BE2C (cell line): ENCODE measurements at regions not wholly inside any gene's neighbourhood (a gene's known extent, or its start where the extent isn't known, plus 50 kb on each side); places are given as distances from the start of the nearest gene placed in this dataset.

Source experiments
- DNase-seq: peaks from one replicate; pipeline ENCODE4 v3.0.0-alpha.2; 2020
- H3K27me3 ChIP-seq: fragments of 250-450 bp; sonication (Bioruptor Pico); 2 replicates; pipeline ENCODE4 v1.5.1; 2020; ENCODE audit warnings: mild to moderate bottlenecking
- H3K36me3 ChIP-seq: fragments of 250-450 bp; sonication (Bioruptor Pico); 2 replicates; pipeline ENCODE4 v1.5.1; 2020; ENCODE audit warnings: mild to moderate bottlenecking
- H3K4me1 ChIP-seq: fragments of 250-450 bp; sonication (Bioruptor Pico); 2 replicates; pipeline ENCODE4 v1.5.1; 2020
- H3K4me3 ChIP-seq: 2 replicates; pipeline ENCODE4 v1.5.1; 2011; ENCODE audit warnings: low read depth, low read length
- H3K9me3 ChIP-seq: fragments of 250-450 bp; sonication (Bioruptor Pico); 2 replicates; pipeline ENCODE4 v1.5.1; 2020
- TF ChIP-seq, protein P1 (sequence below): IDR thresholded peaks from 2 replicates; pipeline ENCODE4 v1.5.1; 2012; ENCODE audit warnings: mild to moderate bottlenecking, low read depth, low read length

DNA sequence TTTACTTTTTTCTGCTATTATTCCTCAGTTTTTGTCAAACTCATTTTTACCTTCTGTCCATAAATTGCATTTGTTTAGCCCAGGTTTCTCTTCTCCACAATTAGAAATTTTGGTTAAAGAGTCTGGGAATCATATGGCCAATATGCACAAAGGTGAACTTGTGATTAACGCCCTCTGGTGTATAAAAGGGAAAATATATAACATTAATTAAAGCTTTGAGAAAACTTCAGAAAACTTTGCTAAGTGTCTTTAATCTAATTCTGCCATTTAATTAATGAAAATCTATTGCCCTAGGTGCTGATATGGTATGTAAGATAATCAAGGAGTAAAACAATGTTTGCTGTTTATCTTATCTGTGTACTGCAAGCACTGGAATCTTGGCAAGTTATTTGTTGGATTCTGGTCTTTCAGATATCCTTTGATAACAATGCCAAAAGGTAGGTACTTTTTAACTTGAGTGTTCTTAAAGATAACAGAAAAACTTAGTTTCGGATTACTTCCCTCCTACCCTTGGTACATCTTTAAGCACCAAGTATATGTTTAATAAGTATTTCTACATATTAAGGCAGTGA lies 402.6 kb downstream of the SUCLA2 start:
- H3K27me3 ChIP-seq: peaks cover 5% of the 10 kb centered on the region
- H3K4me3 ChIP-seq: no peak overlapping the region
- no peak for DNase-seq
- TF ChIP-seq, protein P1, sequence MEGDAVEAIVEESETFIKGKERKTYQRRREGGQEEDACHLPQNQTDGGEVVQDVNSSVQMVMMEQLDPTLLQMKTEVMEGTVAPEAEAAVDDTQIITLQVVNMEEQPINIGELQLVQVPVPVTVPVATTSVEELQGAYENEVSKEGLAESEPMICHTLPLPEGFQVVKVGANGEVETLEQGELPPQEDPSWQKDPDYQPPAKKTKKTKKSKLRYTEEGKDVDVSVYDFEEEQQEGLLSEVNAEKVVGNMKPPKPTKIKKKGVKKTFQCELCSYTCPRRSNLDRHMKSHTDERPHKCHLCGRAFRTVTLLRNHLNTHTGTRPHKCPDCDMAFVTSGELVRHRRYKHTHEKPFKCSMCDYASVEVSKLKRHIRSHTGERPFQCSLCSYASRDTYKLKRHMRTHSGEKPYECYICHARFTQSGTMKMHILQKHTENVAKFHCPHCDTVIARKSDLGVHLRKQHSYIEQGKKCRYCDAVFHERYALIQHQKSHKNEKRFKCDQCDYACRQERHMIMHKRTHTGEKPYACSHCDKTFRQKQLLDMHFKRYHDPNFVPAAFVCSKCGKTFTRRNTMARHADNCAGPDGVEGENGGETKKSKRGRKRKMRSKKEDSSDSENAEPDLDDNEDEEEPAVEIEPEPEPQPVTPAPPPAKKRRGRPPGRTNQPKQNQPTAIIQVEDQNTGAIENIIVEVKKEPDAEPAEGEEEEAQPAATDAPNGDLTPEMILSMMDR: peak; percentile 27; the same call in 1 of the 2 replicates
- H3K4me1 ChIP-seq: no peaks in the 10 kb centered on the region
- H3K36me3 ChIP-seq: no peaks in the 10 kb centered on the region
- no peaks in the 10 kb centered on the region for H3K9me3 ChIP-seq

DNA sequence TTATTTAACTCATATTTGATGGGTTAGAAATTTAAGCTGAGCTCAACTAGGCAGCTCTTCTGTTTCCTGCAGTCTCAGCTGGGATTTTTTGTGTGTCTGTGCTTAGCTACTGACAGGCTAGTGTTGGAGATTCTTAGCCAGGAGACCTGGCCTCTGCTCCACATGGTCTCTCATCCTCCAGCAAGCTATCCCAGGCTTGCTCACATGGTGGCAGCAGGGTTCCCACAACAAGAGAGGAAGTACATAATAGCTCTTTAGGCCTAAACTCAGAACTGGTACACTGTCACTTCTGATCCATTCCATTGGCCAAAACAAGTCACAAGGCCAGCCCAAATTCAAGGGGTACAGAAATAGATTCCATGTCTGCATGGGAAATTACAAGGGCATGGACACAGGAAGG lies 406.2 kb downstream of the SUCLA2 start:
- no peaks in the 10 kb centered on the region; the same call in 1 of the 2 replicates for H3K27me3 ChIP-seq
- TF ChIP-seq, protein P1: peak; percentile 22; the same call in 1 of the 2 replicates
- H3K9me3 ChIP-seq: no peaks in the 10 kb centered on the region
- H3K36me3 ChIP-seq: no peaks in the 10 kb centered on the region
- H3K4me3 ChIP-seq: no peak overlapping the region
- DNase-seq: no peak
- H3K4me1 ChIP-seq: no peaks in the 10 kb centered on the region

DNA sequence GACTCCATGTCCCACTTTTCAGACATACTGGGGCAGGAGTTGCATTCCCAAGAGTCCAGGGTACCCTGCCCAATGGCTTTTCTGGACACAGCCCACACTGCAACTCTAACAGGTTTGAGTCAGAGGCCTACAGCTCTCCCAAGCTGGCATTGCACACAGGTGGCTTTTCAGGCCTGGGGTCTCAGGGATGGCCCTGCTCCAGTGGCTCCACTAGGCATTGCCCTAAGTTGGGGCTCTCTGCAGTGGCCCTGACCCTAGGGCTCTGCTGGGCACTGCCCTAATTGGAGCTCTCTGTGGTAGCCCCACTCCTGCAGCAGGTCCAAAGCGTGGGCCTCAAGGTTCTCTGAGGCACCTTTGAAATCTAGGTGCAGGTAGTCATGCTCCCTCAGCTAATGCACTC lies 408.8 kb downstream of the SUCLA2 start:
- Histone ChIP-seq H3K9me3 (no peaks in the 10 kb centered on the region), H3K4me1 (no peaks in the 10 kb centered on the region), H3K4me3 (no peak overlapping the region), H3K36me3 (no peaks in the 10 kb centered on the region), H3K27me3 (no peaks in the 10 kb centered on the region)
- TF ChIP-seq, protein P1: no peak
- DNase-seq: no peak

DNA sequence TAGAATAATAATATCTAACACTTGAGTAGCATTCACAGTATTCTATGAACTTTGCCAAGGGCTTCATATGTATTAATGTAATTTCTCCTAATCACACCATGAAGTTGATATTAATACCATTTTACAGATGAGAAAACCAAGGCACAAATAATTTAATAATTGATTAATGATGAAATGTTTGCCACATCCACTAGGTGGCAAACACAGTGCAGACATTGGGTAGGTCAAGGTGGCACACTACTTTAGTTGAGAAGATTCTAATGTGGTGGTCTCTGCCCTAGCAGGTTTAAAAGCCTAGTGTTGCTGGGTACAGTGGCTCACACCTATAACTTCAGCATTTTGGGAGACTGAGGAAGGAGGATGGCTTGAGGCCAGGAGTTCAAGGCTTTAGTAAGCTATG lies 412.4 kb downstream of the SUCLA2 start:
- DNase-seq: no peak
- no peak overlapping the region for H3K4me3 ChIP-seq
- H3K9me3 ChIP-seq: no peaks in the 10 kb centered on the region
- no peaks in the 10 kb centered on the region for H3K4me1 ChIP-seq
- H3K36me3 ChIP-seq: no peaks in the 10 kb centered on the region
- no peaks in the 10 kb centered on the region for H3K27me3 ChIP-seq
- TF ChIP-seq, protein P1: no peak

DNA sequence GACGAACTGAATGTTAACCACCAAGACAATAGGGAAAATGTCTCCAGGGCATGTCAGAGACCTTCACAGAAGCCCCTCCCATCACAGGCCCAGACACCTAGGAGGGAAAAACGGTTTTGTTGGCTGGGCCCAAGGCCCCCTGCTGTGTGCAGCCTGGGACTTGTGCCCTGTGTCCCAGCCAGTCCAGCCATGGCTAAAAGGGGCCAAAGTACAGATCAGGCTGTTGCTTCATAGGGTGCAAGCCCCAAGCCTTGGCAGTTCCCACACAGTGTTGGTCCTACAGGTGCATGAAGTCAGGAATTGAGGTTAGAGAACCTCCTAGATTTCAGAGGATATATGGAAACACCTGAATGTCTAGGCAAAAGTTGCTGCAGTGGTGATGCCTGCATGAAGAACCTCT lies 428.7 kb downstream of the SUCLA2 start:
- Histone ChIP-seq H3K4me3 (no peak overlapping the region), H3K36me3 (no peaks in the 10 kb centered on the region), H3K4me1 (no peaks in the 10 kb centered on the region), H3K27me3 (no peaks in the 10 kb centered on the region), H3K9me3 (no peaks in the 10 kb centered on the region)
- DNase-seq: no peak
- TF ChIP-seq, protein P1: no peak

DNA sequence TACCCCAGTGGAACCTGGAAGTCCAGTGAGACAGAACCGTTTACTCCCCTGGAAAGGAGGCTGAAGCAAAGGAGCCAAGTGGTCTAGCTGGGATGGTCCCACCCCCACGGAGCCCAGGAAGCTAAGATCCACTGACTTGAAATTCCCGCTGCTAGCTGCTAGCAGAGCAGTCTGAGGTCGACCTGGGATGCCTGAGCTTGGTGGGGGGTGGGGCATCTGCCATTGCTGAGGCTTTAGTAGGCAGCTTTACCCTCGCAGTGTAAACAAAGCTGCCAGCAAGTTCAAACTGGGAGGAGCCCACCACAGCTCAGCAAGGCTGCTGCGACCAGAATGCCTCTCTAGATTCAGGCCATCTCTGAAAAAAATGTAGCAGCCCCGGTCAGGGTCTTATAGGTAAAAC lies 437.0 kb downstream of the SUCLA2 start:
- Histone ChIP-seq H3K4me3 (no peak overlapping the region), H3K4me1 (no peaks in the 10 kb centered on the region), H3K27me3 (0 out of 2 replicates have a peak, but pooled peaks cover 3% of the 10 kb centered on the region), H3K36me3 (no peaks in the 10 kb centered on the region), H3K9me3 (no peaks in the 10 kb centered on the region)
- TF ChIP-seq, protein P1: no peak
- DNase-seq: no peak
